Fibroblast of the aortic adventitia (primary cell): ENCODE measurements at regions not wholly inside any gene's neighbourhood (a gene's known extent, or its start where the extent isn't known, plus 50 kb on each side); places are given as distances from the start of the nearest gene placed in this dataset.

Source experiments
- DNase-seq: peaks from one replicate; pipeline ENCODE4 v3.0.0-alpha.2; 2010; ENCODE audit warnings: low read depth
- H3K4me3 ChIP-seq: 2 replicates; pipeline ENCODE4 v1.5.1; 2011; ENCODE audit warnings: low read depth, mild to moderate bottlenecking, control low read depth, low read length, moderate library complexity
- CTCF ChIP-seq: IDR thresholded peaks from 2 replicates; pipeline ENCODE4 v1.5.1; 2011; ENCODE audit warnings: mild to moderate bottlenecking, low read length, control low read depth, inconsistent platforms; ENCODE audit not compliant: insufficient read depth

GRCh38 chr12:94749890-94750289 is 99.5 kb upstream of the TMCC3 start:
- DNase-seq: no peak
- TF ChIP-seq CTCF: no peak
- H3K4me3 ChIP-seq: no peak overlapping the region

- no peak for DNase-seq
- no peak for TF ChIP-seq CTCF
- H3K4me3 ChIP-seq: no peak overlapping the region
Observed at GRCh38 chr12:94749455-94749854, 99.1 kb upstream of the TMCC3 start.

GRCh38 chr12:94748726-94749421 is 98.5 kb upstream of the TMCC3 start:
- DNase-seq: no peak
- TF ChIP-seq CTCF: no peak

GRCh38 chr12:94745562-94745961 is 95.2 kb upstream of the TMCC3 start:
- TF ChIP-seq CTCF: no peak
- H3K4me3 ChIP-seq: no peak overlapping the region
- DNase-seq: no peak

More at GRCh38 chr12:94748726-94749421, 98.5 kb upstream of the TMCC3 start:
- no peak overlapping the region for H3K4me3 ChIP-seq

- DNase-seq: no peak
- TF ChIP-seq CTCF: no peak
- no peak overlapping the region for H3K4me3 ChIP-seq
Observed at GRCh38 chr12:94743174-94743573, 92.8 kb upstream of the TMCC3 start.

GRCh38 chr12:94740601-94741362 is 90.4 kb upstream of the TMCC3 start:
- no peak overlapping the region for H3K4me3 ChIP-seq
- no peak for DNase-seq
- TF ChIP-seq CTCF: no peak
